HCT116 (cell line): ENCODE measurements at regions not wholly inside any gene's neighbourhood (a gene's known extent, or its start where the extent isn't known, plus 50 kb on each side); places are given as distances from the start of the nearest gene placed in this dataset.

ENCODE experiments used
- ATAC-seq: fragments of 200-7000 bp; cut with Tn5 transposase; 2 replicates; pipeline ENCODE4 v1.9.1; 2020; ENCODE audit warnings: mild to moderate bottlenecking, moderate library complexity
- BruUV-seq: library from RNA; stranded (reverse); fragments of 400-500 nt; replicated peaks from 2 replicates; lab custom pipeline; 2021; lab: Mats Ljungman, UMichigan
- CTCF ChIA-PET: fragments of 300-600 bp; sonication (Branson Sonifier 250); formaldehyde crosslinking; loops from one replicate; lab custom pipeline; 2021; ENCODE audit warnings: antibody characterized with exemption; lab: Charles Lee
- POLR2A ChIA-PET: fragments of 300-600, 350-600 bp; sonication (Branson Sonifier 250); formaldehyde crosslinking; loops from one replicate; lab custom pipeline; 2021; ENCODE audit warnings: antibody characterized with exemption; lab: Charles Lee
- RAD21 ChIA-PET, 2 experiments: fragments of 300-600 bp; sonication (Branson Sonifier 250); formaldehyde crosslinking; loops; one replicate each; lab custom pipeline; 2023; ENCODE audit warnings: low total read pairs in 2 of 2; ENCODE audit not compliant: uncharacterized antibody in 2 of 2, unreplicated experiment in 2 of 2, low non-redundant PET in 1 of 2; lab: Charles Lee
- DNase-seq: peaks from one replicate; pipeline ENCODE4 v3.0.0-alpha.2; 2010; ENCODE audit warnings: low read depth, low spot score
- H2AFZ ChIP-seq: fragments of 200-600 bp; shearing (Covaris generic), sonication (generic); 2 replicates; pipeline ENCODE4 v1.6.1; 2017; ENCODE audit warnings: low read depth, mixed run types, mixed read lengths, antibody characterized with exemption, low read length; ENCODE audit not compliant: poor library complexity, severe bottlenecking
- H3K27ac ChIP-seq: 2 replicates; pipeline ENCODE4 v1.5.1; 2012; ENCODE audit warnings: low read depth, low read length
- H3K27me3 ChIP-seq: fragments of 200-600 bp; sonication (generic); 2 replicates; pipeline ENCODE4 v1.6.1; 2016; ENCODE audit warnings: mixed run types, low read length, mixed read lengths; ENCODE audit not compliant: insufficient read depth
- H3K36me3 ChIP-seq, 2 experiments: fragments of 200-500 bp in 1 of 2; fragments of 200-600 bp in 1 of 2; sonication (Bioruptor generic) in 1 of 2; sonication (generic) in 1 of 2; 2 replicates each; pipeline versions ENCODE4 v1.5.1 to v1.6.1; 2014 to 2016; ENCODE audit warnings: low read length in 2 of 2, inconsistent platforms in 1 of 2, mixed read lengths in 1 of 2, mixed run types in 1 of 2; ENCODE audit not compliant: insufficient read depth in 2 of 2, control insufficient read depth in 1 of 2
- H3K4me1 ChIP-seq, 2 experiments: fragments of 200-600 bp in 1 of 2; sonication (generic) in 1 of 2; 2 replicates each; pipeline versions ENCODE4 v1.5.1 to v1.6.1; 2012 to 2017; ENCODE audit warnings: low read length in 2 of 2, inconsistent platforms in 1 of 2, mild to moderate bottlenecking in 1 of 2, mixed read lengths in 1 of 2, mixed run types in 1 of 2, moderate library complexity in 1 of 2; ENCODE audit not compliant: insufficient read depth in 2 of 2, control insufficient read depth in 1 of 2
- H3K4me2 ChIP-seq: fragments of 200-600 bp; sonication (generic); 2 replicates; pipeline ENCODE4 v1.6.1; 2017; ENCODE audit warnings: mixed run types, low read length, mixed read lengths
- H3K4me3 ChIP-seq, 2 experiments: fragments of 200-600 bp in 1 of 2; sonication (generic) in 1 of 2; replicated peaks in 1 of 2; 2 replicates each; pipeline ENCODE4 v1.5.1; 2011 to 2016; ENCODE audit warnings: low read length in 2 of 2, control low read depth in 1 of 2, low read depth in 1 of 2, mild to moderate bottlenecking in 1 of 2, mixed read lengths in 1 of 2, mixed run types in 1 of 2
- H3K79me2 ChIP-seq: fragments of 200-600 bp; sonication (generic); 2 replicates; pipeline ENCODE4 v1.6.1; 2017; ENCODE audit warnings: mild to moderate bottlenecking, mixed run types, low read length, moderate library complexity, mixed read lengths; ENCODE audit not compliant: insufficient read depth
- H3K9ac ChIP-seq: fragments of 200-600 bp; sonication (generic); 2 replicates; pipeline ENCODE4 v1.6.1; 2016; ENCODE audit warnings: low read length, mixed read lengths
- H3K9me2 ChIP-seq: fragments of 200-600 bp; sonication (generic), shearing (Covaris generic); 2 replicates; pipeline ENCODE4 v1.6.1; 2017; ENCODE audit warnings: mixed run types, mild to moderate bottlenecking, moderate library complexity; ENCODE audit not compliant: insufficient read depth
- H3K9me3 ChIP-seq, 2 experiments: fragments of 200-500 bp in 1 of 2; fragments of 200-600 bp in 1 of 2; sonication (Bioruptor generic) in 1 of 2; sonication (generic) in 1 of 2; 2 replicates each; pipeline ENCODE4 v1.6.1; 2014 to 2017; ENCODE audit warnings: low read length in 2 of 2, mixed read lengths in 2 of 2, inconsistent platforms in 1 of 2, low read depth in 1 of 2, mild to moderate bottlenecking in 1 of 2, mixed run types in 1 of 2, moderate library complexity in 1 of 2; ENCODE audit not compliant: control insufficient read depth in 1 of 2, insufficient read depth in 1 of 2
- H4K20me1 ChIP-seq: fragments of 200-600 bp; sonication (generic), shearing (Covaris generic); 2 replicates; pipeline ENCODE4 v1.6.1; 2017; ENCODE audit warnings: mixed run types, mild to moderate bottlenecking, moderate library complexity; ENCODE audit not compliant: insufficient read depth
- JUND ChIP-seq: IDR thresholded peaks from 2 replicates; pipeline ENCODE4 v1.6.1; 2012
- TCF7L2 ChIP-seq: IDR thresholded peaks from 2 replicates; pipeline ENCODE4 v1.7.0; 2011; ENCODE audit warnings: borderline replicate concordance, inconsistent platforms; ENCODE audit not compliant: insufficient read depth, insufficient read length; ENCODE audit errors: extremely low read depth
- intact Hi-C: fragments of 100-400 bp; cut with micrococcal nuclease; formaldehyde crosslinking; loops from 2 replicates; pipeline ENCODE4 v1.10.0; 2022
- TF ChIP-seq, protein P1 (sequence below): IDR thresholded peaks from 2 replicates; pipeline ENCODE4 v1.6.1; 2012
- TF ChIP-seq, protein P2 (sequence below): IDR thresholded peaks from 2 replicates; pipeline ENCODE4 v1.6.1; 2012; ENCODE audit warnings: low read depth
- TF ChIP-seq, protein P3 (sequence below): IDR thresholded peaks from 2 replicates; pipeline ENCODE4 v1.6.1; 2011; ENCODE audit warnings: mild to moderate bottlenecking, low read length, moderate library complexity; ENCODE audit not compliant: insufficient replicate concordance; ENCODE audit errors: extremely low read depth

- Histone ChIP-seq H4K20me1 (no peaks in the 10 kb centered on the region), H3K36me3 (no peaks in the 10 kb centered on the region), H3K9me3 (no peaks in the 10 kb centered on the region), H3K4me3 (no peak overlapping the region), H3K9ac (no peak overlapping the region), H3K4me1 (no peaks in the 10 kb centered on the region), H3K27me3 (no peaks in the 10 kb centered on the region), H3K4me2 (no peak overlapping the region), H2AFZ (no peak overlapping the region), H3K9me2 (no peaks in the 10 kb centered on the region), H3K79me2 (no peaks in the 10 kb centered on the region), H3K27ac (no peak overlapping the region)
- TF ChIP-seq, protein P1, sequence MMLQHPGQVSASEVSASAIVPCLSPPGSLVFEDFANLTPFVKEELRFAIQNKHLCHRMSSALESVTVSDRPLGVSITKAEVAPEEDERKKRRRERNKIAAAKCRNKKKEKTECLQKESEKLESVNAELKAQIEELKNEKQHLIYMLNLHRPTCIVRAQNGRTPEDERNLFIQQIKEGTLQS: no peak
- no peak for TF ChIP-seq TCF7L2
- TF ChIP-seq, protein P2, sequence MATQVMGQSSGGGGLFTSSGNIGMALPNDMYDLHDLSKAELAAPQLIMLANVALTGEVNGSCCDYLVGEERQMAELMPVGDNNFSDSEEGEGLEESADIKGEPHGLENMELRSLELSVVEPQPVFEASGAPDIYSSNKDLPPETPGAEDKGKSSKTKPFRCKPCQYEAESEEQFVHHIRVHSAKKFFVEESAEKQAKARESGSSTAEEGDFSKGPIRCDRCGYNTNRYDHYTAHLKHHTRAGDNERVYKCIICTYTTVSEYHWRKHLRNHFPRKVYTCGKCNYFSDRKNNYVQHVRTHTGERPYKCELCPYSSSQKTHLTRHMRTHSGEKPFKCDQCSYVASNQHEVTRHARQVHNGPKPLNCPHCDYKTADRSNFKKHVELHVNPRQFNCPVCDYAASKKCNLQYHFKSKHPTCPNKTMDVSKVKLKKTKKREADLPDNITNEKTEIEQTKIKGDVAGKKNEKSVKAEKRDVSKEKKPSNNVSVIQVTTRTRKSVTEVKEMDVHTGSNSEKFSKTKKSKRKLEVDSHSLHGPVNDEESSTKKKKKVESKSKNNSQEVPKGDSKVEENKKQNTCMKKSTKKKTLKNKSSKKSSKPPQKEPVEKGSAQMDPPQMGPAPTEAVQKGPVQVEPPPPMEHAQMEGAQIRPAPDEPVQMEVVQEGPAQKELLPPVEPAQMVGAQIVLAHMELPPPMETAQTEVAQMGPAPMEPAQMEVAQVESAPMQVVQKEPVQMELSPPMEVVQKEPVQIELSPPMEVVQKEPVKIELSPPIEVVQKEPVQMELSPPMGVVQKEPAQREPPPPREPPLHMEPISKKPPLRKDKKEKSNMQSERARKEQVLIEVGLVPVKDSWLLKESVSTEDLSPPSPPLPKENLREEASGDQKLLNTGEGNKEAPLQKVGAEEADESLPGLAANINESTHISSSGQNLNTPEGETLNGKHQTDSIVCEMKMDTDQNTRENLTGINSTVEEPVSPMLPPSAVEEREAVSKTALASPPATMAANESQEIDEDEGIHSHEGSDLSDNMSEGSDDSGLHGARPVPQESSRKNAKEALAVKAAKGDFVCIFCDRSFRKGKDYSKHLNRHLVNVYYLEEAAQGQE: no peak
- TF ChIP-seq JUND: no peak
- TF ChIP-seq, protein P3, sequence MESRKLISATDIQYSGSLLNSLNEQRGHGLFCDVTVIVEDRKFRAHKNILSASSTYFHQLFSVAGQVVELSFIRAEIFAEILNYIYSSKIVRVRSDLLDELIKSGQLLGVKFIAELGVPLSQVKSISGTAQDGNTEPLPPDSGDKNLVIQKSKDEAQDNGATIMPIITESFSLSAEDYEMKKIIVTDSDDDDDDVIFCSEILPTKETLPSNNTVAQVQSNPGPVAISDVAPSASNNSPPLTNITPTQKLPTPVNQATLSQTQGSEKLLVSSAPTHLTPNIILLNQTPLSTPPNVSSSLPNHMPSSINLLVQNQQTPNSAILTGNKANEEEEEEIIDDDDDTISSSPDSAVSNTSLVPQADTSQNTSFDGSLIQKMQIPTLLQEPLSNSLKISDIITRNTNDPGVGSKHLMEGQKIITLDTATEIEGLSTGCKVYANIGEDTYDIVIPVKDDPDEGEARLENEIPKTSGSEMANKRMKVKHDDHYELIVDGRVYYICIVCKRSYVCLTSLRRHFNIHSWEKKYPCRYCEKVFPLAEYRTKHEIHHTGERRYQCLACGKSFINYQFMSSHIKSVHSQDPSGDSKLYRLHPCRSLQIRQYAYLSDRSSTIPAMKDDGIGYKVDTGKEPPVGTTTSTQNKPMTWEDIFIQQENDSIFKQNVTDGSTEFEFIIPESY: no peak
- ChIA-PET POLR2A (no interaction called here), RAD21 (no interaction called here), CTCF (no interaction called here)
- intact Hi-C loops: loop anchor here (2.0 kb wide), 2 partner anchors 489 to 565 kb away; no protein-coding TSS in a partner anchor
- ATAC-seq (no peak), DNase-seq (no peak)
- BruUV-seq: no TSS peak
Measured at GRCh38 chr2:160917850-160918249, 242.4 kb upstream of the TANK start.
